HEK293 (cell line): ENCODE measurements at regions not wholly inside any gene's neighbourhood (a gene's known extent, or its start where the extent isn't known, plus 50 kb on each side); places are given as distances from the start of the nearest gene placed in this dataset.

ENCODE experiments used
- BCL11B ChIP-seq: fragments of 450-650 bp; formaldehyde crosslinking; IDR thresholded peaks from 2 replicates; pipeline ENCODE4 v1.5.1; 2016; ENCODE audit warnings: low read depth, missing biosample characterization, missing genetic modification characterization
- FEZF1 ChIP-seq: fragments of 450-650 bp; formaldehyde crosslinking; IDR thresholded peaks from 2 replicates; pipeline ENCODE4 v1.5.1; 2016; ENCODE audit warnings: missing biosample characterization, missing genetic modification characterization
- HOXC10 ChIP-seq: sonication (generic); formaldehyde crosslinking; IDR thresholded peaks from 2 replicates; pipeline ENCODE4 v1.8.1; 2023; ENCODE audit warnings: mild to moderate bottlenecking, missing genetic modification reagents
- HOXD13 ChIP-seq: sonication (generic); formaldehyde crosslinking; IDR thresholded peaks from 2 replicates; pipeline ENCODE4 v1.8.0; 2022; ENCODE audit warnings: missing genetic modification reagents, borderline replicate concordance
- KLF1 ChIP-seq: fragments of 450-650 bp; formaldehyde crosslinking; IDR thresholded peaks from 2 replicates; pipeline ENCODE4 v1.5.1; 2016; ENCODE audit warnings: missing biosample characterization, missing genetic modification characterization
- MZF1 ChIP-seq: fragments of 450-650 bp; formaldehyde crosslinking; IDR thresholded peaks from 2 replicates; pipeline ENCODE4 v1.5.1; 2017; ENCODE audit warnings: missing biosample characterization, missing genetic modification characterization, borderline replicate concordance
- OSR2 ChIP-seq: fragments of 450-650 bp; formaldehyde crosslinking; IDR thresholded peaks from 2 replicates; pipeline ENCODE4 v1.5.1; 2016; ENCODE audit warnings: missing biosample characterization, missing genetic modification characterization
- SETDB1 ChIP-seq: IDR thresholded peaks from one replicate; pipeline ENCODE4 v1.6.1; 2017; ENCODE audit warnings: mild to moderate bottlenecking, low read length, moderate library complexity, mixed read lengths; ENCODE audit not compliant: insufficient read length
- SP3 ChIP-seq: fragments of 450-650 bp; formaldehyde crosslinking; IDR thresholded peaks from 2 replicates; pipeline ENCODE4 v1.5.1; 2016; ENCODE audit warnings: missing biosample characterization, missing genetic modification characterization
- TRIM28 ChIP-seq: IDR thresholded peaks from 2 replicates; pipeline ENCODE4 v1.6.1; 2011; ENCODE audit warnings: low read length, control low read depth, borderline replicate concordance
- ZBTB7A ChIP-seq: fragments of 450-650 bp; formaldehyde crosslinking; IDR thresholded peaks from 2 replicates; pipeline ENCODE4 v1.5.1; 2016; ENCODE audit warnings: low read depth, missing biosample characterization, missing genetic modification characterization
- ZFP3 ChIP-seq: fragments of 450-650 bp; formaldehyde crosslinking; IDR thresholded peaks from 2 replicates; pipeline ENCODE4 v1.5.1; 2016; ENCODE audit warnings: low read depth, missing biosample characterization, missing genetic modification characterization
- ZFP37 ChIP-seq: fragments of 450-650 bp; formaldehyde crosslinking; IDR thresholded peaks from 2 replicates; pipeline ENCODE4 v1.5.1; 2016; ENCODE audit warnings: missing biosample characterization, missing genetic modification characterization
- ZFP69B ChIP-seq: fragments of 450-650 bp; formaldehyde crosslinking; IDR thresholded peaks from 2 replicates; pipeline ENCODE4 v1.5.1; 2016; ENCODE audit warnings: missing biosample characterization, missing genetic modification characterization
- ZIC2 ChIP-seq: fragments of 450-650 bp; formaldehyde crosslinking; IDR thresholded peaks from 2 replicates; pipeline ENCODE4 v1.5.1; 2016; ENCODE audit warnings: missing biosample characterization, missing genetic modification characterization
- ZNF132 ChIP-seq: fragments of 450-650 bp; formaldehyde crosslinking; IDR thresholded peaks from 2 replicates; pipeline ENCODE4 v1.5.1; 2017; ENCODE audit warnings: missing biosample characterization, missing genetic modification characterization, borderline replicate concordance
- ZNF175 ChIP-seq: fragments of 450-650 bp; formaldehyde crosslinking; IDR thresholded peaks from 2 replicates; pipeline ENCODE4 v1.5.1; 2016; ENCODE audit warnings: missing biosample characterization, missing genetic modification characterization
- ZNF266 ChIP-seq: fragments of 450-650 bp; formaldehyde crosslinking; IDR thresholded peaks from 2 replicates; pipeline ENCODE4 v1.5.1; 2016; ENCODE audit warnings: missing biosample characterization, missing genetic modification characterization, low read depth
- ZNF37A ChIP-seq: fragments of 450-650 bp; IDR thresholded peaks from 2 replicates; pipeline ENCODE4 v1.5.1; 2018; ENCODE audit warnings: missing biosample characterization, missing genetic modification characterization
- ZNF529 ChIP-seq: fragments of 450-650 bp; formaldehyde crosslinking; IDR thresholded peaks from 2 replicates; pipeline ENCODE4 v1.5.1; 2017; ENCODE audit warnings: missing genetic modification characterization, missing biosample characterization; ENCODE audit not compliant: insufficient replicate concordance
- ZNF544 ChIP-seq: fragments of 450-650 bp; formaldehyde crosslinking; IDR thresholded peaks from 2 replicates; pipeline ENCODE4 v1.5.0; 2017; ENCODE audit warnings: missing biosample characterization, missing genetic modification characterization
- ZNF596 ChIP-seq: fragments of 450-650 bp; IDR thresholded peaks from 2 replicates; pipeline ENCODE4 v1.5.0; 2018; ENCODE audit warnings: missing biosample characterization, mild to moderate bottlenecking, missing genetic modification characterization, moderate library complexity
- ZNF621 ChIP-seq: fragments of 450-650 bp; formaldehyde crosslinking; IDR thresholded peaks from 2 replicates; pipeline ENCODE4 v1.5.1; 2017; ENCODE audit warnings: missing biosample characterization, missing genetic modification characterization
- ZNF785 ChIP-seq: fragments of 450-650 bp; formaldehyde crosslinking; IDR thresholded peaks from 2 replicates; pipeline ENCODE4 v1.5.1; 2016; ENCODE audit warnings: missing biosample characterization, missing genetic modification characterization
- ZNF792 ChIP-seq: fragments of 450-650 bp; formaldehyde crosslinking; IDR thresholded peaks from 2 replicates; pipeline ENCODE4 v1.5.1; 2016; ENCODE audit warnings: missing biosample characterization, missing genetic modification characterization
- ZSCAN16 ChIP-seq: fragments of 450-650 bp; formaldehyde crosslinking; IDR thresholded peaks from 2 replicates; pipeline ENCODE4 v1.5.1; 2016; ENCODE audit warnings: missing biosample characterization, missing genetic modification characterization
- TF ChIP-seq, protein P1 (sequence below): fragments of 450-650 bp; formaldehyde crosslinking; IDR thresholded peaks from 2 replicates; pipeline ENCODE4 v1.5.1; 2017; ENCODE audit warnings: missing biosample characterization, missing genetic modification characterization
- TF ChIP-seq, protein P2 (sequence below): fragments of 450-650 bp; formaldehyde crosslinking; IDR thresholded peaks from 2 replicates; pipeline ENCODE4 v1.5.1; 2017; ENCODE audit warnings: missing biosample characterization, missing genetic modification characterization
- TF ChIP-seq, protein P3 (sequence below): fragments of 450-650 bp; formaldehyde crosslinking; IDR thresholded peaks from 2 replicates; pipeline ENCODE4 v1.5.1; 2016; ENCODE audit warnings: missing biosample characterization, missing genetic modification characterization, low read depth
- TF ChIP-seq, protein P4 (sequence below): fragments of 450-650 bp; formaldehyde crosslinking; IDR thresholded peaks from 2 replicates; pipeline ENCODE4 v1.5.1; 2016; ENCODE audit warnings: missing biosample characterization, missing genetic modification characterization
- TF ChIP-seq, protein P5 (sequence below): fragments of 450-650 bp; formaldehyde crosslinking; IDR thresholded peaks from 2 replicates; pipeline ENCODE4 v1.5.1; 2016; ENCODE audit warnings: missing biosample characterization, missing genetic modification characterization

DNA sequence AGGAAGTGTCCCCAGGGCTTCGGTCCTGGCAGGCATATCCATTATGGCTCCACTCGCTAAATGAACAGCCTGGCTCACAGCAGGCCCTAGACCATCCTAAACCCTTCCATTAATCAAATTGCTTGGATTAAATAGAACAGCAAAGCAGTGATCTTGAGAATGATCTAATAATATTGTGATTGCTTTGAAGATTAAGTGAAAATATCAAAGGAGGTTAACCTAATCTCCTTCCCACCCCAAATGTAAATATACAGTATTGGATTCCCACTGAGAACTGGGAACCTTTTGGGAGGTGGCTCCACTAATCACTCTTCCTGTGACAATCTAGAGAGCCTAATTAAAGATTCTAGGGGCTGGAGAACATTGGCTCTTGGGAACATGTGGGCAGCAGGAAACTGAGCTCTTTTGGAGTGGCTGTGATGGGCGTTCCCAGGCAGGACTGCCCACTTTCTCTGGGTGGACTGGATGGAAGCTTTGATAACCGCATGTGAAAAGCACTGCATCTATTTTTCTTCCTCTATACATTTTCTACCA lies 68.3 kb upstream of the FRMD1 start (continued):
- no peak for TF ChIP-seq ZNF37A (tag by site-specific recombination)
- TF ChIP-seq ZIC2 (tag by site-specific recombination), result peak; percentile 96
- TF ChIP-seq, protein P1, sequence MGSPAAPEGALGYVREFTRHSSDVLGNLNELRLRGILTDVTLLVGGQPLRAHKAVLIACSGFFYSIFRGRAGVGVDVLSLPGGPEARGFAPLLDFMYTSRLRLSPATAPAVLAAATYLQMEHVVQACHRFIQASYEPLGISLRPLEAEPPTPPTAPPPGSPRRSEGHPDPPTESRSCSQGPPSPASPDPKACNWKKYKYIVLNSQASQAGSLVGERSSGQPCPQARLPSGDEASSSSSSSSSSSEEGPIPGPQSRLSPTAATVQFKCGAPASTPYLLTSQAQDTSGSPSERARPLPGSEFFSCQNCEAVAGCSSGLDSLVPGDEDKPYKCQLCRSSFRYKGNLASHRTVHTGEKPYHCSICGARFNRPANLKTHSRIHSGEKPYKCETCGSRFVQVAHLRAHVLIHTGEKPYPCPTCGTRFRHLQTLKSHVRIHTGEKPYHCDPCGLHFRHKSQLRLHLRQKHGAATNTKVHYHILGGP (tag by site-specific recombination), result peak; percentile 66; the same call in 1 of the 2 replicates
- TF ChIP-seq ZNF132, result no peak
- TF ChIP-seq, protein P2, sequence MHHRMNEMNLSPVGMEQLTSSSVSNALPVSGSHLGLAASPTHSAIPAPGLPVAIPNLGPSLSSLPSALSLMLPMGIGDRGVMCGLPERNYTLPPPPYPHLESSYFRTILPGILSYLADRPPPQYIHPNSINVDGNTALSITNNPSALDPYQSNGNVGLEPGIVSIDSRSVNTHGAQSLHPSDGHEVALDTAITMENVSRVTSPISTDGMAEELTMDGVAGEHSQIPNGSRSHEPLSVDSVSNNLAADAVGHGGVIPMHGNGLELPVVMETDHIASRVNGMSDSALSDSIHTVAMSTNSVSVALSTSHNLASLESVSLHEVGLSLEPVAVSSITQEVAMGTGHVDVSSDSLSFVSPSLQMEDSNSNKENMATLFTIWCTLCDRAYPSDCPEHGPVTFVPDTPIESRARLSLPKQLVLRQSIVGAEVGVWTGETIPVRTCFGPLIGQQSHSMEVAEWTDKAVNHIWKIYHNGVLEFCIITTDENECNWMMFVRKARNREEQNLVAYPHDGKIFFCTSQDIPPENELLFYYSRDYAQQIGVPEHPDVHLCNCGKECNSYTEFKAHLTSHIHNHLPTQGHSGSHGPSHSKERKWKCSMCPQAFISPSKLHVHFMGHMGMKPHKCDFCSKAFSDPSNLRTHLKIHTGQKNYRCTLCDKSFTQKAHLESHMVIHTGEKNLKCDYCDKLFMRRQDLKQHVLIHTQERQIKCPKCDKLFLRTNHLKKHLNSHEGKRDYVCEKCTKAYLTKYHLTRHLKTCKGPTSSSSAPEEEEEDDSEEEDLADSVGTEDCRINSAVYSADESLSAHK (tag by site-specific recombination), result peak; percentile 90
- TF ChIP-seq SETDB1, result no peak
- peak; percentile 100 for TF ChIP-seq KLF1
- TF ChIP-seq ZFP69B (tag by site-specific recombination), result peak; percentile 73
- TF ChIP-seq TRIM28, result peak; percentile 92
- TF ChIP-seq OSR2 (tag by site-specific recombination), result peak; percentile 98
- TF ChIP-seq ZNF792 (tag by site-specific recombination), result no peak
- peak; percentile 19; the same call in 1 of the 2 replicates for TF ChIP-seq MZF1 (tag by site-specific recombination)
- TF ChIP-seq HOXD13 (CRISPR knock-in tag), result no peak
- TF ChIP-seq ZFP3 (tag by site-specific recombination), result no peak
- TF ChIP-seq HOXC10 (CRISPR knock-in tag), result no peak
- no peak for TF ChIP-seq ZFP37 (tag by site-specific recombination)
- TF ChIP-seq ZSCAN16 (tag by site-specific recombination), result no peak
- no peak for TF ChIP-seq BCL11B (tag by site-specific recombination)
- no peak for TF ChIP-seq SP3 (tag by site-specific recombination)
- TF ChIP-seq ZNF529 (tag by site-specific recombination), result no peak
- TF ChIP-seq, protein P3, sequence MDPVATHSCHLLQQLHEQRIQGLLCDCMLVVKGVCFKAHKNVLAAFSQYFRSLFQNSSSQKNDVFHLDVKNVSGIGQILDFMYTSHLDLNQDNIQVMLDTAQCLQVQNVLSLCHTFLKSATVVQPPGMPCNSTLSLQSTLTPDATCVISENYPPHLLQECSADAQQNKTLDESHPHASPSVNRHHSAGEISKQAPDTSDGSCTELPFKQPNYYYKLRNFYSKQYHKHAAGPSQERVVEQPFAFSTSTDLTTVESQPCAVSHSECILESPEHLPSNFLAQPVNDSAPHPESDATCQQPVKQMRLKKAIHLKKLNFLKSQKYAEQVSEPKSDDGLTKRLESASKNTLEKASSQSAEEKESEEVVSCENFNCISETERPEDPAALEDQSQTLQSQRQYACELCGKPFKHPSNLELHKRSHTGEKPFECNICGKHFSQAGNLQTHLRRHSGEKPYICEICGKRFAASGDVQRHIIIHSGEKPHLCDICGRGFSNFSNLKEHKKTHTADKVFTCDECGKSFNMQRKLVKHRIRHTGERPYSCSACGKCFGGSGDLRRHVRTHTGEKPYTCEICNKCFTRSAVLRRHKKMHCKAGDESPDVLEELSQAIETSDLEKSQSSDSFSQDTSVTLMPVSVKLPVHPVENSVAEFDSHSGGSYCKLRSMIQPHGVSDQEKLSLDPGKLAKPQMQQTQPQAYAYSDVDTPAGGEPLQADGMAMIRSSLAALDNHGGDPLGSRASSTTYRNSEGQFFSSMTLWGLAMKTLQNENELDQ, result 0 out of 2 replicates have a peak, but pooled peaks have one; percentile 68
- TF ChIP-seq ZNF621 (tag by site-specific recombination), result no peak
- TF ChIP-seq, protein P4, sequence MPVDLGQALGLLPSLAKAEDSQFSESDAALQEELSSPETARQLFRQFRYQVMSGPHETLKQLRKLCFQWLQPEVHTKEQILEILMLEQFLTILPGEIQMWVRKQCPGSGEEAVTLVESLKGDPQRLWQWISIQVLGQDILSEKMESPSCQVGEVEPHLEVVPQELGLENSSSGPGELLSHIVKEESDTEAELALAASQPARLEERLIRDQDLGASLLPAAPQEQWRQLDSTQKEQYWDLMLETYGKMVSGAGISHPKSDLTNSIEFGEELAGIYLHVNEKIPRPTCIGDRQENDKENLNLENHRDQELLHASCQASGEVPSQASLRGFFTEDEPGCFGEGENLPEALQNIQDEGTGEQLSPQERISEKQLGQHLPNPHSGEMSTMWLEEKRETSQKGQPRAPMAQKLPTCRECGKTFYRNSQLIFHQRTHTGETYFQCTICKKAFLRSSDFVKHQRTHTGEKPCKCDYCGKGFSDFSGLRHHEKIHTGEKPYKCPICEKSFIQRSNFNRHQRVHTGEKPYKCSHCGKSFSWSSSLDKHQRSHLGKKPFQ (tag by site-specific recombination), result peak; percentile 96
- TF ChIP-seq FEZF1 (tag by site-specific recombination), result peak; percentile 100
- no peak for TF ChIP-seq ZNF785 (tag by site-specific recombination)
- TF ChIP-seq, protein P5, sequence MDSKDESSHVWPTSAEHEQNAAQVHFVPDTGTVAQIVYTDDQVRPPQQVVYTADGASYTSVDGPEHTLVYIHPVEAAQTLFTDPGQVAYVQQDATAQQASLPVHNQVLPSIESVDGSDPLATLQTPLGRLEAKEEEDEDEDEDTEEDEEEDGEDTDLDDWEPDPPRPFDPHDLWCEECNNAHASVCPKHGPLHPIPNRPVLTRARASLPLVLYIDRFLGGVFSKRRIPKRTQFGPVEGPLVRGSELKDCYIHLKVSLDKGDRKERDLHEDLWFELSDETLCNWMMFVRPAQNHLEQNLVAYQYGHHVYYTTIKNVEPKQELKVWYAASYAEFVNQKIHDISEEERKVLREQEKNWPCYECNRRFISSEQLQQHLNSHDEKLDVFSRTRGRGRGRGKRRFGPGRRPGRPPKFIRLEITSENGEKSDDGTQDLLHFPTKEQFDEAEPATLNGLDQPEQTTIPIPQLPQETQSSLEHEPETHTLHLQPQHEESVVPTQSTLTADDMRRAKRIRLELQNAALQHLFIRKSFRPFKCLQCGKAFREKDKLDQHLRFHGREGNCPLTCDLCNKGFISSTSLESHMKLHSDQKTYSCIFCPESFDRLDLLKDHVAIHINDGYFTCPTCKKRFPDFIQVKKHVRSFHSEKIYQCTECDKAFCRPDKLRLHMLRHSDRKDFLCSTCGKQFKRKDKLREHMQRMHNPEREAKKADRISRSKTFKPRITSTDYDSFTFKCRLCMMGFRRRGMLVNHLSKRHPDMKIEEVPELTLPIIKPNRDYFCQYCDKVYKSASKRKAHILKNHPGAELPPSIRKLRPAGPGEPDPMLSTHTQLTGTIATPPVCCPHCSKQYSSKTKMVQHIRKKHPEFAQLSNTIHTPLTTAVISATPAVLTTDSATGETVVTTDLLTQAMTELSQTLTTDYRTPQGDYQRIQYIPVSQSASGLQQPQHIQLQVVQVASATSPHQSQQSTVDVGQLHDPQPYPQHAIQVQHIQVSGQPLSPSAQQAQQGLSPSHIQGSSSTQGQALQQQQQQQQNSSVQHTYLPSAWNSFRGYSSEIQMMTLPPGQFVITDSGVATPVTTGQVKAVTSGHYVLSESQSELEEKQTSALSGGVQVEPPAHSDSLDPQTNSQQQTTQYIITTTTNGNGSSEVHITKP (tag by site-specific recombination), result peak; percentile 34; the same call in 1 of the 2 replicates
- no peak for TF ChIP-seq ZBTB7A (tag by site-specific recombination)
- peak; percentile 82 for TF ChIP-seq ZNF596 (tag by site-specific recombination)
- no peak for TF ChIP-seq ZNF266
- no peak for TF ChIP-seq ZNF175
- TF ChIP-seq ZNF544 (tag by site-specific recombination), result no peak
